ENCODE measurements at regions not wholly inside any gene's neighbourhood (a gene's known extent, or its start where the extent isn't known, plus 50 kb on each side); places are given as distances from the start of the nearest gene placed in this dataset.

DNA sequence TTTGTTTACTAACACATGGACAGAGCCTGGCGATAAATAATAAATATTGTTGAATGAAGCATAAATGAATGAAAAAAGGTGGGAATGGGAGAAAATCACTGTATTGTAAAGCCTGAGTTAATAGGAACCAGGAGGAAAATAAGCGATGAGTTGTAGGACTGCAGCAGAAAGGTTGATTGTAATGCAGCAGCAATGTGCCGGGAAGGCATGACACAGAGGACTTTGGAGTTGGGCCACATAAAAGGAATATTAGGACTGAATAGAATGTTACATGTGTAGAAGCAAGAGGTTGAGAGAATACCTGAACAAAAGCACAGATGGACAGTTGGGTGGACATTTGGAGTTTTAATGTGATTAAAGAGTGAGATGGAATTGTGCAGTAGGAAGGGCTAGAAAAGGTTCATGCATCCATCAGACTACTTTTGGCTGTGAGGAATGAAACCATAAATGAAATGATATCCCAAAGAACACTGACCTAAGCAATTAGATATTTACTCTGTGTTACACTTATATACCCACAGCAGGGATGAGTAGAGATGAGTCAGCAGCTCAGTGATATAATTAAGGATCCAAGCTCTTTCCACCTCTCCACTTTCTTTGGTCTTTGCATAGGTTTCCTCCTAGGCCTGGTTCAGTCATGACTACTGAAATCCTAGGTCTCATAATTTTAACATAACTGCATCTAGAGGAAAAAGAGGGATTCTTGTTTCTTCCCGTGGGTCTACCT, 55.4 kb downstream of the CCER1 start:
- no peak for DNase-seq

DNA sequence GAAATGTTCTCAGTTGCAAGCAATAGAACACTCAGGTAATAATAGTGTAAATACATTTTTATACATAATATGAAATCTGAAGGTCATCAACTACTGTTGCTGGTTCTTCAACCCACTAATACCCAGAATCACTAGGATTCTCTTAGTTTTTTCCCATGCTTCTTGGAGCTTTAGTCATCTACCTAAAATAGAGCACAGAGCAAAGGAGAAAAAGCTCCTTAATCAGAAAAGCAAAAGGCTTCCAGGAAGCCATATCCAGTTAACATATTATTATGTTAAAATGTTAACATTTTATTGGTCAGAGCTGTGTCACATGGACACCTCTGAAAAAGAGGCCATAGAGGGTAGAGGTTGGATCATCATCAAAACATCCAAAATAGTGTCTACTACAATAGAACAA, 57.0 kb downstream of the CCER1 start:
- DNase-seq, result no peak

DNA sequence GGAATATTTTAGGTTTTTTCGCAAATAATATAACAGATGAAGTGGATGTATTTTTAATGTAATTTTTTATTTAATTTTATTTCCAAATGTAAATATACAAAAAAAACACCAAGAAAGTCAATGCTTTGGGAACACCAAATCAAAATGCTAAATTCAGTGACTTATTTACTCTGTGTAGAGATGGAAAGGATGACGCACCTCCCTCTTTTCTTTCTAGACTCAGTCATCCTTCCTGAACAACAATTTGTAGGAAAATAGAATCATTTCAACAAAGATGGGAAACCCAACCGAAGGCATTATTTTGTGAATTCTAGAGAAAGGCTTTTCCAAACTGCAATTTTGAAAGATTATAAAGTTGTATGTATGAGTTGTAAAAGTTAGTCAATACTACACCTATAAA, 57.7 kb downstream of the CCER1 start:
- no peak for DNase-seq

DNA sequence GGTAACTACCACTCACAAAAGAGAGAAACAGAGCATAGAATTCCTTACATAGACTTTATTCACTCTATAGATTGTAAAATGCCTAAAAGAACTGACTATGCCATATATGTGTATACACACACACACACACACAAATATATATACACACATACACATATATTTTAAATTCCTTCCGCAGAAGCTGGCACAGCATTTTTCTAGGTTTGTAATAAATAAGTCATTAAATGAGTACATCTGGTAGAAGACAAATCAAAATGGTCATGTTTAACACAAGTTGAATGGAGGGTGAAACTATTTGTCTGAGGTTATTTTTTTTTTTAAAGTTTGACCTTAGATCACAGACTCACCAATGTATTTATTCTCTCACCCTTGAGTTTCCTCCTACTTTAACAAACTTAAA, 58.2 kb downstream of the CCER1 start:
- DNase-seq, result no peak

DNA sequence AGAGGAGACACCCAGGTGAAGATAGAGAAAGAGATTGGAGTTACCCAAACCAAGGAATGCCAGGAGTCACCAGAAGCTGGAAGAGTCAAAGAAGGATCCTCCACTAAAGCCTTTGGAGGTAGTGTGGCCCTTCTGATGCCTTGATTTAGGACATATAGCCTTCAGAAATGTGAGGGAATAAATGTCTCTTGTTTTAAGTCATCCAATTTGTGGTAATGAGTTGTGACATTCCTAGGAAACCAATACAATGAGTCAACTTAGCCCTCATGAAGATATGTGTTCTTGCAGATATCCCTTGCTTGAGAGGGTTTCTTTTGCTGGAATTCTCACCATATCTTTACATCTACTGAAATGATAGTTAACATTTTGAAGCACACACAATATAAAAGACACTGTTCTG, 58.8 kb downstream of the CCER1 start:
- DNase-seq, result no peak

DNA sequence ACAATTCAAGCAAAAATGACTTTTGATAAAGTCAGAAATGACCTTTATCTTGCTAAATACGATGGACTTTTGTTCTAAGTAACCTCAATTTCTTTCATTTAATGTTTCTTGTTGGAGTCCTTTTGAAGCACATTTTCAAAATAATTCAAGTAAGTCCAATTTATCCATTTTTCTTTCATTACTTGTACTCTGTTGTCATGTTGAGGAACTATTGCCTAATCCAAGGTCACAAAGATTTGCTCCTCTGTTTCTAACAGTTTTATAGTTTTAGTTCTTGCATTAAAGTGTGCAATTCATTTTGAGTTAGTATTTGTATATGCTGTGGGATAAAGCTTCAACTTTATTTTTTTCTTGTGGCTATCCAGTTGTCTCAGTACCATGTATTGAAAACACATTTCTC, 66.7 kb downstream of the CCER1 start:
- no peak for DNase-seq

DNA sequence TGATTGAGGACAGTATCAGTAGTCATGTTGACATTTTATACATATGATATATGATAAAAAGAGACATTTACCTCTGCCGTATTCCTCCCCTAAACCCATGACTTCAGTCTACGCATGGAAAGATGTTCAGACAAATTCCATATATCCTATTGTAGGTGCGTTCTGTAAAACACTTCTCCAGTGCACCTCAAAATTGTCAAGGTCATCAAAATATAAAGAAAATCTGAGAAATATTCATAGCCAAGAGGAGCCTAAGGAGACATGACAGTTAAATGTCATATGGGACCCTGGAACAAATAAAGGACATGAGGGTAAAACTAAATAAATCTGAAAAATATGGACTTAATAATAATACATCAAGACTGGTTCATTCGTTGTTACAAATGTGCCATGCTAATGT, 71.5 kb downstream of the CCER1 start:
- no peak for DNase-seq

DNA sequence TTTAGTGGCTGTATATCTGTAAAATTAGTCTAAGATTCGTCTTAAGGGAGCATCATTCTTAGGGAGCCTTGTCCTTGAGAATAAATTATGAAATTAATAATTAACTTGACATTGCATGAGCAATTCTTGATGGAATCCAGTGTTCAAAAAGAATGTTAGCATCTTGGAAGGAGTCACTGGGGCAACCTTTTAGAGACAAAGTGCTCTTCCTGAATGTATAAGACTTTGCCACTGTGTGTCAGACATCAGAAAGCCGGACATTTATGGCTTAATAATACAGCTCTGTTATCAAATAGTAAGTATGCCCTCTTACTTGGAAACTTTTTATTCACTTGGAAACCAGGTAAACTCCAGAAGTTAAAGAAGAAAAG, 83.3 kb downstream of the CCER1 start:
- DNase-seq, result no peak

DNA sequence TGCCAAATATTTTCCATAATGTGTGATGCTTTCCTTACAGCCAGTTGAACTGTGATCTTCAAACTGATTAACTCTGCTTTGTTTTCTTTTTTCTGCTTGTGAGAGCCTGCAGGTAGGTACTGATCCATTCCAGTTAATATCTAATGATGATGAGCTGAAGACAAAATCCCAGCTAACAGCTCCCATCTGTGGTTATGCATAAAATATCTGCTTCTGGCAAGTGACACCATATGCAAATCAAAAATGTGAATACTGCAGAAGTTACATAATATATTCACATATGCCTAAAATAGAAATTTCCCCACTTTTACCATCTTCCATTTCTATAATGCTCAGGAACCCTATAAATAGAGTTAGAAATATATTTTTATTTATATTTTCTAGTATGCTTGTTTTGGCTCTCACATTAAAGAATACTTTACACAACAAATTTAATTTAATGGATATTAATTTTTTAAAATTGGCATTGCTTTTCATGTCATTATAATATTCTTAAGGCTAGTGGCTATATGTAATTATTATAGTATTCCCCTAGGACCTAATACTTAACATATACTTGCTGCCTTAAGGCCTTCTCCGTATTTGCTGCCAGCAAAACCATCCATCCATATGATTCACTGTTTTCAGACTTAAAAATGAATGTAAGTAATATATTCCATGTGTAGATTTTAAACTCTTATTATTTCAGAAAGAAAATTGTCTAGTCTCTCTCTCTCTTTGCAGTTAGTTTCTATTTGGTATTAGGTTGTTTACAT, 83.8 kb downstream of the CCER1 start:
- DNase-seq, result no peak

DNA sequence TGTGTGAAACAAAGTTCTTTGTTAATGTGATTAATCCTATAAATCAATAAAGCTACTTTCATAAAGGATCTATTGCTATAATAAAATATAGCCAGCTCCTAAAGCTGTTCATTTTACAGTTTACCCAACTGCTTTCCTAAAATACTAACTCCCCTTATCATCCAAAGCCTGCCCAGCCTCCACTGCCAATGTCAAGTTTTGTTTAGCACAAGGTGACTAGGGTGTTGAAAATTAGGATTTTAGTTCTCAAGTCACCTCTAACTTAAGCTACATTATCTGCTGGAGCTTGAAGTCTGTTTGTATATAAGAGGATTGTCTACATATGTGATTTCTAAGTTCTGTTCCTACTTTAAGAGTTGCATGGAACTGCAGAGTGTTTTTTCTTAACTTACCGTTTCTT, 86.3 kb downstream of the CCER1 start:
- no peak for DNase-seq

DNA sequence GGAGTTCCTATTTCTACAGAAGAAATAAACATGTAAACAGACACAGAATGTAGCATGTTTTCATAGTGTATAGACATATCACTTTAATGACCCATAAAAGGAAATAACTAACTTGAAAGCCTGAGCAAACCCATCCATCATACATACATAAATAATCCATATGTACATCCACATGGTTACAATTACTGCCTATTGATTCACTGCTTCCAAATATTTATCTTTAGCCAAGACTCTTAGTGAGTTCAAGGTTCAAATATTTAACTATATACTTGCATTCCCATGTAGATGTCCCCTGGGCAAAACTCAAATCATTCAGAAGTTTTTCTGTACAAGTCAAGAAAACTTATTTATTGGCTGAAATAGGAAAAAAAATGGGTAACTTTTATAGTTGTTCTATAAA, 95.4 kb downstream of the CCER1 start:
- no peak for DNase-seq

DNA sequence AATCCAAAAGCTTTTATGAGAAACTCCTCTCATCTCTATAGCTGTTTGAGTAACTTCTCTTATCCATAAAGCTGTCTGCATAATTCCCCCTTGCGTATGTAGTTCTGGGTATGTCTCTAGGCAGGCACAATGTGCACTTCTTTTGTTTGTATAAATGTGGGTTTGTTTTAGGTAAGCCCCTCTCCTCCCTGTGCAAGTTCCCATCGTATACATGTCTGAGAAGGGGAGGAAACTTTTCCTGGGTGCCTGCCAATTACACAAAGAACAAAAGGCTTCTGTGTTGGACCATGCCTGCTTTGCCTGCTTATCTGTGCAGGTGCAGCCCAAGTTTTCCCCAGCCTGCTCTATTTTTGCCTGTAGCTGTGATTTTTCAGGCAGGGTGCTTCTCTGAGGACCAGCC, 96.7 kb downstream of the CCER1 start:
- no peak for DNase-seq

DNA sequence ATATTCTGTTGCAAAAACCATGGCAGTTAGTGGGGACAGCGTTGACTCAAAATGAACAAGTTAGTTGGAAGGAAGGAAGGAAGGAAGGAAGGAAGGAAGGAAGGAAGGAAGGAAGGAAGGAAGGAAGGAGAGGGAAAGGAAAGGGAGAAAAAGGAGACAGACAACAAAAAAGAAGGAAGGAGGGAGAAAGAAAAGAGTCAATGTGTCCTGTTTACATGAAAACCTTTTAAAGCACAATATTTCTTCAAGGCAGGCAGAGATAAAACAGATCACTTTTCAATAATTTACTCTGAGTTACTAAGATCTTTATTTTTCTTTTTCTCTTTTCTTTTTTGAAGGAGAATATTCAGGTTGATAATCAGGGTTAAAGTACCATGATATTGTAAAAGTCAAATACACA, 99.4 kb downstream of the CCER1 start:
- no peak for DNase-seq

DNA sequence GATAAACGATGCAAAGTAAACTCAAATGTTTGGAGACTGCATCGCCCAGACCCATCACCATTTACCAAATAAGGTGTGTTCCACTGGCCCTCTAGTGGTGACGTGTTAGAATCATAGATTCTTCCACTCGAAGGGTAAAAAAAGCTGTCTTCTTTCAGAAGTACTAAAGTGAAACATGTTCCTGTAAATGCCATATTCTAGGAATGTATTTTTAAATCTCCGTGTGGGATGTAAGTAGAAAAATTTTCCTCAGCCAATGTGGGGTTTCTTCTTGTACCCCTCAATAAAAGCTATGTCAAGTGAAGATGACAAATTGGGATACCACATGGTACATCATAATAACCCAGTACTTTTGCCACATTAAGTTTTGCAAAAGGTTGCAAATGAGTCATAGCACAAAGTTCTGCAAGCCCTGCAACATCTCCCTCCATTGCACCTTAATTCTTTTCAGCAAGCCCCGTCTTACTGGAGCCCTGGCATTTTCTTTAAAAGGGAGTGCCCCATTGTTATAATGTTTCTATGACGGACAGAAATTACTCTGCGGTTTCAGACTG, 100.8 kb downstream of the CCER1 start:
- DNase-seq, result no peak

DNA sequence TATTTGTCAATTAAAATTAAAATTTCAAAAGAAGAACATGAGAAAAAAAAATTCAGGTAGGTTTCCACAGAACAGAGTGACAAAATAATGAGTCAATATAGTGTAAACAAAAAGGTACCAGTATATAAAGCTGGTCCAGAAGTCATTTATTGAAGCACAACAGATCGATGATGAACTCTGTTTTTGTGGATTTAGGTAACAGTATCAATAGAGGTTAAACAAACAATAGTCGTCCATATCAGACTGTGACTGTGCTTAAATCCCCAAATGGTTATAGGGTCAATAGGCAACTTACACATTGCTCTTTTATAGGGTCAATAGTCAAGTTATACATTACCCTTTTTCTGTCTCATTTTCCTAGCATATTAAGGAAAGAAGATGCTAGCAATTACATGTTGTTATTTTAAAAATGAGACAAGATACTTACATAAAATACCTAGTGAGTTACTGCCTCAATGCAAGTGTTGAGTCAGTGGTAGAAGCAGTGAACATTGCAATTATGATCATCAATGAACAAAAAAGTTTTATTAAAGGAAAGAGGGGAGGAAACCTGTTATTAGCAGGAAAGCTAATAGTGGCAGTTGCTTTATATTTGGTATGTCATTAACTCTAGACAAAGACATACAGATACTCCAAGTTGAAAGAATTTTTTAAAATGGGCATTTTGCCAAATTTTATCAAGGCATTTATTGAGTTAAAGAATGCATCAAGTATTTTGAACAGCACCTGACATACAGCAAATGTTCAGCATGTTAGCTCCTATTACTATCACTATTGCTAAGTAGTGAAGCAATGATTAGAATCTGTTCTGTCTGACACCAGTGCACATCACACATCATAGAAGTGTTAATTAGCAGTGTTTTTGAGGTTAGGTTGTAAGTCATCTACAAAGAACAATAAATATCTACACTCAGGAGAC, 102.9 kb downstream of the CCER1 start:
- no peak for DNase-seq

DNA sequence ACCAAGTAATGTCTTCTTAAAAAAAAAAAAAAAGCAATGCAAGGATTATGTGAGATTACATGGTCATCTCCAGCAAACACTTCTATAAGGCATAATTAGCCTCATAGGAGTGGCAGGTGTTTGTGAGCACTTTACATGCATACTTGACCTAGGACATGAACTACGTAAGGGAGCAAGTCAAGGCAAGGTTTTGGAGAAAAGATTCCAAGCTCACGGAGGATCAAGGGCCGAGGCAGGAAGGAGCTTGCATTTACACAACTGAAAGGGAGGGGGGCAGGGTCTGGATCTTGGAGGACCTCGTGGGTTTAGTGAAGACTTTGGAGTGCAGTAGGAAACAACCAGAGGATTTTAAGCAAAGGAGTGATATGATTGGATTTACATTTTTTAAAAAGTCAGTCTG, 112.5 kb downstream of the CCER1 start:
- DNase-seq, result no peak

DNA sequence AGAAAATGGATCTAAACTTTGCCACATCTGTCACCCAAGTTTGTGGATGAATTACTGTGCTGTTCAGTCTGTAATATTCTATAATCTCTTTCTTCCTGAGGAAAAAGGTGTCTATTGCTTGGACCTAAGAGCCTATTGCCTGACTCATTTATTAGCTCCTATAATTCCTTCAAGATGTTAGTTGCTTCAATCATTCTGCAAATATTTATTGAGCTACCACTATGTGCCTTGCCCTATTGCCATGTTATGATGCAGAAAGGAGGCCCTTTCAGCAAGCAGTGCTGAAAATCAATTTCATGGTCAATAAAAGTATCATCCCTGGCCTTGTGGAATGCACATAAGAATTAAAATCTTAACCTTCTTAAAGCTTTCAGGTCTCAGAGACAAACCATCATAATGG, 113.6 kb downstream of the CCER1 start:
- DNase-seq, result no peak

DNA sequence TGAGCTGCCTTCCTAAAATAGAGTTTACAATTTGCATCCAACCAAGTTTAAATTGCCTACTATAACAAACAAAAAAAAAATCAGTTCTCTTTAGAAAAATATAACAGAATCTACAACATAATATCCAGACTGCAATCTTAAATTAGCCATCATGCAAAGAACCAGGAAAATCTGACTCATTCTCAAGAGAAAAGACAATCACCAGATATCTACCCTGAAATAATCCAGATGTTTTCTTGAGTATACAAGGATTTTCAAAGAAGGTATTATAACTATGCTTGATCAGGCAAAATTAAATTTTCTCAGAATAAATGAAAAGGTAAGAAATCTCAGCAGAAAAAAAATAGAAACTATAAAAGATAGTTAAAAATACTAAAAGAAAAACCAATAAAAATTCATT, 115.6 kb downstream of the CCER1 start:
- DNase-seq, result no peak

DNA sequence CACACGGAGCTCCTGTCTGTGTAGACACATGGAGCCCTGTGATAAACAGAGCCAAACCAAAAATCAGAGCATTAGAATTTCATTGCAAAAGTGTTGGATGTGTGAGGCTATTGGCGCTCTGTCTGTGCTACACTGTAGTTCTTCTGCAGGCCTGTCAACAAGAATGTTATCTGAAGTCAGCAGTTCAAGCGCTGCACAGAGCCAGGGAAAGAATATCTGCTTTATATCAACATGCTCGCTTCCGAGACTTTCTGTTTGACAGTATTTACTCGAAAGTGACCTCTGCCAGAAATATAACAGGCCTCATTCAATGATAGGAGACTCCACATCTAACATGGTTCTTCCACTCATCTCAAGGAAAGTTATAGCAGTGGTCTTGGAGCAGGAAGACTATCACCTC, 118.3 kb downstream of the CCER1 start:
- no peak for DNase-seq

DNA sequence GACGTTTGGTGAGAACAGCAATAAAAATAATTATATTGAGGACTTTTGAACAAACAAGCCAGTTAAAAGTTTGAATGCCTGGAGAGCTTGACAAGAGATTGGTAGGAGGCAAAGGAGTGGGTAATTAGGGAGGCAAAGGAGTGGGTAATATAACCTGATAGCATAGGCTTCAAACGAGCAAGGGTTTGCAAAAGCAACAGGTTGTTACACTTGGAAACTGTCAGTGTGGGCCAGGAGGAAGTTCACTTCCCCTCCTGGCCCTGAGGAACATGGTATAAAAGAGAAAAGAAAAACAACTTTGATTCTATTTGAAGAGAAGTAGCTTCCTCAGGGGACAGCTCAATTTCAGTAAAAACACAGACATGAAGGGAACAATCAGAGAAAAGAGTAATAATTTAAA, 121.7 kb downstream of the CCER1 start:
- DNase-seq, result no peak

DNA sequence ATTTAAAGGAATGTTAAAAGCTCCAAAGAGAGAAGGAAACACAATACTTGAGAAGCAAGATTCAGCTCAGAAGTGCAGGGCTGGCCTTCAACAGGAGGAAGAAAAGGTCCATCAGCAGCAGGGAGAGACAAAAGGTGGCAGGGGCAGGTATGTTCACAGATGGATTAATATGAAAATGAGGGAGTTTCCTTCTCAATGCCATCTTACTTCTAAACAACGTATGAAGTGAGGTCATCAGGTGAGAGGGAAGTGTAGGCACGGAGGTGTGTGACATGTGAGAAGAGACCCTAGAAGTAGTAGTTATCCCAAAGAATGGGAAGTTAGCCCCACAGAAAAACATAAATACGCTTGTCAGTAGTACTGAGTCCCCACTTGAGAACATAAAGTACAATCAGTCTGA, 122.5 kb downstream of the CCER1 start:
- no peak for DNase-seq

DNA sequence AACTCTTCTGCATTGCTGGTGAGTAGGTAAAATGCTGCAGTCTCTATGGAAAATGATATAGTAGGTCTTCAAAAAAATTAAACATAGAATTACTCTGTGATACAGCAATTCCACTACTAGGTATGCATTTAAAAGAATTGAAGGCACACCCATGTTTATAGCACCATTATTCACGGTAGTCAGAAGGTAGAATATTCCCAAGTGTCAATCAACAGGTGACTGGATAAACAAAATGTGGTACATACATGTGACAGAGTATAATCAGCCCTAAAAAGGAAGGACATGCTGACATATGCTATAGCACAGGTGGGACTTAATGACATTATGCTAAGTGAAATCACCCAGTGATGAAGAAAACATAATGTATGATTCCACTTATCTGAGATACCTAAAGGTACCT, 123.3 kb downstream of the CCER1 start:
- DNase-seq, result no peak

DNA sequence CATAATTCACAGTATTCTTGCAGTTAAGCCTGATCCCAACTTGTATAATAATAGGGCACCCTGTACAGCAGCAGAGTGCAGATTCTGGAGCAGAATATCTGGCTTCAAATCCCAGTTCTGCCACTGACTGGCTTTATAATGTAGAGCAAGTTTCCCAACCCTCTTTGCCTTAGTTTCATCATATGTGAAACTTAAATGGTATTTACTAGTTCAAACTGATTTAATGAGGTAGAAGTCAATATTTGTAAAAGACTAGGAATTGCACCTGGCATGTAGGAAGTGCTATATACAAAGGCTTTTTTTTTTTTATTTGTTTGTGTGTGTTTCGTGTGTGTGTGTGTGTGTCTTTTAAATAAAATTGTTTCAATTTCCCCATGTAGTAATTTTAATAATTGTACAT, 125.9 kb downstream of the CCER1 start:
- no peak for DNase-seq

DNA sequence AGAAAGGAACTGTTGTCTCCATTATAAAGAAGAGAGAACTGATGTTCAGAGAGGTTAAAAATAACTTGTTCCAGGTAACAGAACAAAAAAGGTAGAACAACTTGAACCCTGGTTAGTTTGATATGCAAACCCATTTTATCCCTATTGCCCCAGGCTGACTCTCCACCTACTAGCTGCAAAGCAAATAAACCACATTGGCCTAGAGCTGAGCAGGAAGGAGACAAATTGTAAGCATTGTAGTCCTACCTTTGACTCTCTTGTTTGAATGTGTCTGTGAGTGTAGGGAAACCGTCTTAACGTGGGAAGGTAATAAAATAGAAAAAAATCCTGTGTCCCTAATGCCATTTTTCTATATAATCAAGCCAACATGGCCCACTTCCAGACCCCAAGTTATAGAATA, 126.4 kb downstream of the CCER1 start:
- no peak for DNase-seq

Data from activated gamma-delta T cell treated with Interleukin-2 at 50 U/mL for 16 hours (primary cell).